Gastrocnemius medialis (tissue), 4 donors: ENCODE measurements at regions not wholly inside any gene's neighbourhood (a gene's known extent, or its start where the extent isn't known, plus 50 kb on each side); places are given as distances from the start of the nearest gene placed in this dataset.

Source experiments
- CTCF ChIP-seq, 5 experiments: fragments of 450-650 bp in 3 of 5; fragments of 200-600 bp in 2 of 5; sonication (generic) in 2 of 5; IDR thresholded peaks in 4 of 5; conservative IDR thresholded peaks in 1 of 5; 1 replicate in 4 of 5; 2 replicates in 1 of 5; pipeline ENCODE4 v1.5.1; 2016 to 2019; ENCODE audit warnings: antibody characterized with exemption in 5 of 5, mild to moderate bottlenecking in 3 of 5, moderate library complexity in 3 of 5
- POLR2A ChIP-seq, 2 donors: fragments of 450-650 bp; IDR thresholded peaks; one replicate each; pipeline ENCODE4 v1.6.1; 2017; ENCODE audit warnings: antibody characterized with exemption in 2 of 2, mild to moderate bottlenecking in 2 of 2, moderate library complexity in 2 of 2

DNA sequence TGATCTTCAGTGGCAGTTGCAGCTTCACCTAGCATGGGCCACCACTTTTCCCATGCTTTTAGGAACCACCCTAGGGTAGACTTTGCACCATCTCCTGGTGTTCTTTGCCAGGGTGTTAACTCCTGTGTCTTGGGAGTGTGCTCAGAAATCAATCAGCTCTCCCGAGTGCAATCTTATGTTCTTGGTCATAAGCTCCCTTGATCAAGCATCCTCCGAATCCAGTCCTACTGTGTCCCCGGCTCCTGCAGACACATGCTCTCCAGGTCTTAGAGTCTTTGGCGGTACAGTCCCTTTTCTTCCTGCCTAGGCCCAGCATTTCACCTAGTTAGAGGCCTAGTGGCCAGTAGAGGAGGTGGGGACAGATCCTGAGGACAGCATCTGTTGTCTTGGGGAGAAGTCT lies 74.7 kb upstream of the SYN2 start:
- TF ChIP-seq CTCF (IDR thresholded peaks at IDR 0.05 in 4 of 5, conservative IDR thresholded peaks at IDR 0.05 in 1 of 5), result no peak
- TF ChIP-seq POLR2A (IDR thresholded peaks at IDR 0.05), result no peak
